Activated gamma-delta T cell treated with anti-CD3 and anti-CD28 coated beads, Interleukin-2, amount 50 U/mL, for 16 hours (primary cell): ENCODE measurements at regions not wholly inside any gene's neighbourhood (a gene's known extent, or its start where the extent isn't known, plus 50 kb on each side); places are given as distances from the start of the nearest gene placed in this dataset.
"Not testable (repeated sequence)": the region's sequence is repeated elsewhere in the genome, so short reads cannot be mapped to it uniquely, and the experiment has no call there.

Experiments used
- DNase-seq: peaks from one replicate; pipeline ENCODE4 v3.0.0-alpha.2; 2020; ENCODE audit warnings: low read depth

DNA sequence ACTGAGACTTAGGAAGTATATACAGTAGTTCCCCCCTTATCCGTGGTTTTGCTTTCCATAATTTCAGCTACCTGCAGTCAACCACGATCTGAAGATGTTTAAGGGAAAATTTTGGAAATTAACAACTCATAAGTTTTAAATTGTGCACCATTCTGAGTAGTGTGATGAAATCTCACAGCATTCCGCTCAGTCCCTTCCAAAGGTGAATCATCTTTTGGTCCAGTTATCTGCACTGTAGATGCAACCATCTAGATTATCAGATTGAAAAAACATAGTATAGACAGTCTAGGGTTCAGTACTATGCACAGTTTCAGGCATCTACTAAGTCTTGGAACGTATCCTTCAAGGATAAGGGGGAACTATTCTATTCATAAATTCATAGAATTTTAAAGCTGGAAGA, 109.0 kb downstream of the ANXA3 start:
- no peak for DNase-seq

DNA sequence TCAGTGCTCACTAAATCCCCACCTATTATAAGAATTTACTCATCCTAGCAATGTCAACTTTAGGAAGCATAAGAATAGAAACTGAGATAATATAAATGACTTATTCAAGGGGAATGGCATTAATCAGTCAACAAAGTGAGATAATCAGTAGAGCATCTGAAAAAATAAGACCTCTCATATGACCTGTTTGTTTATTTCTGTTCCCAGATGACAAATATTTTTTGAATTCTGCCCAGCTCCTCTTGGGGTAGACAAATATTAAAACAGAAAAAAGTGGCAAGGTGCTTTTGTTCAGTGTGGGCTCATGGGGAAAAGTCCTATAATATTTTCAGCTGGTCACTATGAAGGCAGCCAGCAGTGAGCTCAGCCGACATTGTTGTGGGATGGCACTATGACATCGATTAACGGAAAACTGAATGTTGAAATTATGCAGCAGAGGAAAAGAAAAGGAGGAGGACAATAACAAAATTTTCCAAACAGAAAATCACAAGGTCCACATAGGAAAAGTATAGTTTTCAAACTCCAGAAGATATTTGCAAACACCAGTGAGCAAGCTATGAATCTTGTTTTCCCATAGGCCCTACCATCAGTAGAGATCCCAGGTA, 109.6 kb downstream of the ANXA3 start:
- no peak for DNase-seq

DNA sequence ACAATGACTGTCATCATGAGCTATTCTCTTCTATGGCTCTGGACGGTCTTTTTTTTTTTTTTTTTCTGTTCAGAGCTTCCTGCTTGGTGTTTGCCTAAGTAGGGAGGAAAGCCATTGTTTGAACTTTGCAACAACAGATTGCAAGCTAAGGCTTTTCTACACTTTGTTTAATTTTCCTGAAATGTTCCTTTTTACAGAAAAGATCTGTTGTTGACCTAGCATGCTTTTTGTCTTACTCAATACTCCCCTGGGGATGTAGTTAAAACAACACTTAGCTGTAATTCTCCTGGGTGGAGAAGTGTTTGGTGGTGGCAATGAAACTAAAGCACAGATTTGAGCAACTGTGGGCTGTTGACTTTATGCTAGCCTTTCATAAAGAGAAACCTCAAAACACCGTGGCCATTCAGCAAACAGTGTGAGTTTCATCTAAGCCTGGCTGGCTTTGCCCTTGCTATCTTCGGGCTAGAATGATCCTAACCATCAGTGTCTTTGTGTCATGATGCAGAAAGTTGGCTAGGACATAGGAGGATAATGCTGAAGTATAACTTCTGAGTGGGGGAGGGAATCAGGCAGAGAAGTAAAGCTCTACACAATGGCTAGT, 110.5 kb downstream of the ANXA3 start:
- DNase-seq, result no peak

DNA sequence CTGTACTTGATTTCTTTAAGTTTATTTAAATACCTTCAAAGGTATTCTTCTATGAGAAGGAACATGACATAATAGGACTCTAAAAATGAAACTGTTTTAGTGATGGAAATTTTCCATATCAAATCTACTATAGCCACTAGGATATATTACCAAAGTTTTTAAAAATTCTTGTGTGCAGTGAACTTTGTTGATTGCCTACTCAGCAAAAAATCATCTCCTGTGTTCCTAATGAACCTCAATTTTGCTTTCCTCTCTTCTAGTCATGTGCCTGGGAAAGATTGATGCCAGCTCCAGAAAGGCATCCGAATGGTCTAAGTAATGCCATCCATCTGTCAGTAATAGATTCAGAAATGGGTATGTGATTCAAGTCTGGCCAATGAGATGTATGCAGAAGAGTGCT, 111.1 kb downstream of the ANXA3 start:
- no peak for DNase-seq

DNA sequence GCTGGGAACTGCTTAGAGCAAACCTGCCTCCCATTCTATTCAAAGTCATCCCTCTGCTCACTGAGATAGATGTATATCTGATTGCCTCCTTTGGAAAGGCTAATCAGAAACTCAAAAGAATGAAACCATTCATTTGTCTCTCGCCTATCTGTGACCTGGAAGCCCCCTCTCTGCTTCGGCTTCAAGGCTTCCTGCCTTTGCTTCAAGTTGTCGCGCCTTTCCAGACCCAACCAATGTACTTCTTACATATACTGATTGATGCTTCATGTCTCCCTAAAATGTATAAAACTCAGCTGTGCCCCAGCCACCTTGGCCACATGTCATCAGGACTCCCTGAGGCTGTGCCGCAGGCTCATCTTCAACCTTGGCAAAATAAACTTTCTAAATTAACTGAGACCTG, 111.9 kb upstream of the BMP2K start:
- not testable (repeated sequence) for DNase-seq

DNA sequence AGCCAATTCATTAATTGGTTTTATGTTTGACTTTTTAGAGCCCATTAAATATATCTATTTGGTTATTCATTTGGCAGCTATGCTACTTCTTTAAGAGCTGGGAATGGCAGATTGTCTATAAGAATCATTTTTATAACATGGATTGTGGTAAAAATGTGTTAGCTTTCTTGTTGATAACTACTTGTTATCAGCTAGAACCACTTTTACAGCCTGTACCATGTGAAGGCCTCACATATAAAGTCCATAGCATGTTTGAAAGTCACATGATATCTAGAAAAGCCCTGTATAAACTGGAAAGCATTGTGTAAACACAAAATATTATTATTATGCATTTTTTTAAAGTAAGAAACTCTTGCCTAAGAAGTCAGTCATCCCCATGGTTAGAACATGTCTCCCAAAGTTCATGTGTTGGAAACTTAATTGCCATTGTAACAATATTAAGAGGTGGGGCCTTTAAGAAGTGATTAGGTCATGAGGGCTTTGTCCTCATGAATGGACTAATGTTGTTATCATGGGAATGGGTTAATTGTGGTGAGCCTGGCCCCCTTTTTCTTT, 110.9 kb upstream of the BMP2K start:
- no peak for DNase-seq

DNA sequence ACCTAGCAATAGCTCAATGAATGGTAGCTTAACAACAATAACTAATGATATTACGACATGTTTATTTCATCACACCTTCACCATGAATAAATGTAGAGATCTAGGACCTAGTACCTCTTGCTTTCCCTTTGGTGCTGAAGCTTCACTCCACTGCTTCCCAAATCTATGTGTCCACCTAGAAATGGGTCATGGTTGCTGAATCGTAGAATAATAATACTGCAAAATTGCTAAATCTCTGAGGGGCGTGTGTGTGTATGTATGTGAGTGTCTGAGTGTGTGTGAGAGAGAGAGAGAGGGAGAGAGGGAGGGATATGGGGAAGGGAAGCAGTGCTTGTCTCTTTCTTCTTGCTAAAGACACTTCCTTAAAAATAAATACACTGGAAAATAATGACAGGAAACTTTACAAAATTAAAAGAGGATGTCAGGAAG, 109.3 kb upstream of the BMP2K start:
- no peak for DNase-seq

DNA sequence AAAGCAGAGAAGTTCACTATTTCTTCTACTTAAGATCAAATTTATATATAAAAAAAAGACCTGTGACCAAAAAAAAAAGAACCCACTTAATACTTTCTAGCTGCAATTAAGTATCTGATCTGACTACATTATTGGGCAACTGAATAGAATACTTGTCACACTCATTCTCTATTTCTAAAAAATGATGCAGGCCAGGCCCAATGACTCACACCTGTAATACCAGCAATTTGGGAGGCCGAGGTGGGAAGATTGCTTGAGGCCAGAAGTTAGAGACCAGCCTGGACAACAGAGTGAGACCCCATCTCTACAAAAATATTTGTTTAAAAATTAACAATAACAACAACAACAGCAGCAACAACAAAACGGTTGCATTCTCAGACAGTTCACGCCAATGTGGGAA, 108.8 kb upstream of the BMP2K start:
- no peak for DNase-seq

DNA sequence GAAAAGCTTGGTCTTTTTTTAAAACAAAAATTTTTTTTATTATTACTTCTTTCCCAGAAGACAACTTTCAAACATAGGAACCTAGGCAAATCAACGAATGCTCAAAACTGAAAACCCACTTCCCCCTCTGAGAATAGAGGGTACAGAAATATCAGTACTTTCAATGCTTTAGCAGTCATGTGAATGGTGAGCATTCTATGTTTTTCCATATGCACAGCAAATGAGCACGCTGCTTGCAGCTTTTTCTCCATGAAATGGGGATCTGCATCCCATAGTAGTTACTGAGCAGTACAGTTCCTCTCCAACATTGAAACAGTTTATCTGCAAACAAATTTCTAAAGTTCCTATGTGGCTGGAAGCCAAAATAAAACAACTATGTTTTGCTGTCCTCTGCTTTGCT, 108.4 kb upstream of the BMP2K start:
- DNase-seq, result no peak

DNA sequence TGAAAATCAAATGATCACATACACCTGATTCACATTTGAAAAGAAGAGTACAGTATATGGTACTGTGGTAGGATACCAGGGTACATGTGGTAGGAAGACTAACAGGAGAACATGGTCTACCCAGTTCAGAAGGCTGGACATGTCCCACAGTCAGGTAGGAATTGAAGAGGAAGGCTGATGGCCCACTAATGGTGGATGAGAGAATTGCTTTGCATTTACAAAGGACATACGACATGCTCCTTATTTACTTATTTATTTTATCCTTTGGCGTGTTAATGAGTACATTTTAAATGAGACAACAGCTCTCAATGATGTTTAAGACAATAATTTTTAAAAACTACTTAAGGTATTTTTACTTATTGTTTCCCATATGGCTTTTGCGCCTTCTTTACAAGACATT, 106.7 kb upstream of the BMP2K start:
- DNase-seq, result no peak

DNA sequence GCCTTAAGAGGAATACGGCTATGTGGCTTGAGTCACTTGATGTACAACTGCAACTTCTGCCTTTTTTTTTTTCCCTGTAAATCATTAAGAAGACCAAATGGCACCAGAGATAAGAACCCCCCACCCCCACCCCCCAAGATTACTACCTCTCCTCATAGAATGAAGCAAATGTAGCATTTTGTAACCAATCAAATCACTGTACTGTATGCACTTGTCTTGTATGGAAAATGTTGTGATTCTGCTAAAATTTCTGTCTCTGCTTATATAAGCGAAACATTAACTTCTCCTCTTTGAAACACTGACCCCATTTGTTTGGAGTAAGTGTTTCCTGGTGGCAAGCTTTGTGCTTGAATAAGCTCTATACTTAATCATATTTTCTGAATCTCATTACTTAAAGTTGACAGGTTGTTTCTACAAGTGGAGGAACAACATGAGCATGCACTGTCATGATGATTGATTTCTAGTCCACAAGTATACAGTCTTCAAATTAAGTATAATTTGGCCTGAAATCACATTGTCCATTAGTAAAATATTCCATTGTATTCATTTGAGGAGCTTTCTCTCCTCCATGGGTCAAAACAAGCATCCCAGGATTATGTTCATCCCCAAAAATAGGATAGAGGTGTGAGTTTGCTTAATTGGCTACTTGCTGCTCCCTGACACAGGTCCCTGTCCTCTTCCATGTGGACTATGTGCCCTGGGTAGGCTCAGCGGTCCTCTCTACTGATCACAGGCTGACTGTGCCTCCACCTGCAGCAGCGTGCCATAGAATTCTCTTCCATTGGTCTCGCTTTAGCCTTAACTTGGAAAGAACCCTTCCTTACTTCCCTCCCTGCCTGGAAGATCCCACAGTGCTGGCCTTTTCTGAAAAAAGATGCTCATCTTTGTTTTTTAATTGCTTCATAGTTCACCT, 104.0 kb upstream of the BMP2K start:
- no peak for DNase-seq

DNA sequence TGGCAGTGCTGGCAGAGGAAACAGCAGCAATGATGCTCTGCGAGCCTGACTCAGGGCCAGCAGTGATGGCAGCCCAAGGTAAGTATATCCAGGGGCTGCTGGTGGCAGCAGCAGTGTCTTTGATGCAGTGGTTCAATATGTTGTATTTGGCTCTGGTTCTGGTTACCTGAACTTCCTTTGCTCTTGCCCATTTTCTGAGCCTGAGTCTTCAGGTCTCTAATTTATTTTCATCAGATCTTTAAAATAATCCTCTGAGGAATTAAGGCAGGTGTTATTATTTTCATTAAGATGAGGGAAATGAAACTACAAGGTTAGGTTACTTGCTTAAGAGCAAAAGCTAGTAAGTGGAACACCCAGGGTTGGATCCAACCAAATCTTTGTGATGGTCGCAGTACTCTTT, 102.8 kb upstream of the BMP2K start:
- DNase-seq, result no peak

DNA sequence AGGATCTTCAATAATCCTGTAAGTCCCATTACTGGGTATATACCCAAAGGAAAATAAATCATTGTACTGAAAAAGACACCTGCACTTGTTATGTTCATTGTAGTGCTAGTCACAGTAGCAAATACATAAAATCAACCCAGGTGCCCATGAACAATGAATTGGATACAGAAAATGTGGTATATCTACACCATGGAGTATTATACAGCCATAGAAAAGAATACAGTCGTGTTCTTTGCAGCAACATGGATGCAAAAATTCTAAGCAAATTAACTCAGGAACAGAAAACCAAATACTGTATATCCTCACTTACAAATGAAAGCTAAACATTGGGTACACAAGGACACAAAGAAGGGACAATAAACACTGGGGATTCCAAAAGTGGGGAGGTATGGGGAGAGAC, 100.8 kb upstream of the BMP2K start:
- no peak for DNase-seq

DNA sequence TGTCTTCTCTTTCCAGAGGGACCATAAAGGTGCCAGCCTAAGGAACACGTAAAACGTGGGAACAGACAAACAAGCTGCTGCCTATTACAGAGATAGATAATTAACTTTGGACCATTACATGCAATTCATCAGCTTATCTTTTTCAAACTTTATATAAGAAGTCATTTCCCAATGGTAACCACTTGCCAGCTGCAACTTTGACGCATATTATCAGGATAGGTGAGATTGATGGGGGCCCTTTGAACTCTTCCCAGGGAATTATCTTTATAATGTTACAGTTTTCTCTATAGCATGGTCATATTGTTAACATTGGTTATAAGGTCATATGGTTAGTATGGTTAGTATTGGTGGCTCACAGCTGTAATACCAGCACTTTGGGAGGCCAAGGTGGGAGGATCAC, 94.1 kb upstream of the BMP2K start:
- no peak for DNase-seq

DNA sequence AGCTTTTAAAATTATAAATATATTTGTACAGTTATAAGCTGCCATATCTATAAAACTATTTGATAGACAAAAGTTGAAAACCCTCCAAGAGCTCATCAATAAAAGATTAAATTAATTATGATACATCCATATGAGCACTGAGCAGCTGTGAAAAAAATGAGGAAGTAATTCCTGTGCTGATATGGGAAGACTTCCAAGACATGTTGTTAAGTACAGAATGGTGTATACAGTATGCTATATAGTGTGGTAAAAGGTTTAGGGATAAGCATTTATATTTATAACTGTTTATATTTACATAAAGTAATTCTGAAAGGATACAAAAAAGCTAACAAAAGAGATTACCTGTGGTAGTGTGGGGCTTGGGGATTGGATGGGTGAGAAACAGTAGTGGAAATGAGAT, 92.8 kb upstream of the BMP2K start:
- DNase-seq, result no peak

DNA sequence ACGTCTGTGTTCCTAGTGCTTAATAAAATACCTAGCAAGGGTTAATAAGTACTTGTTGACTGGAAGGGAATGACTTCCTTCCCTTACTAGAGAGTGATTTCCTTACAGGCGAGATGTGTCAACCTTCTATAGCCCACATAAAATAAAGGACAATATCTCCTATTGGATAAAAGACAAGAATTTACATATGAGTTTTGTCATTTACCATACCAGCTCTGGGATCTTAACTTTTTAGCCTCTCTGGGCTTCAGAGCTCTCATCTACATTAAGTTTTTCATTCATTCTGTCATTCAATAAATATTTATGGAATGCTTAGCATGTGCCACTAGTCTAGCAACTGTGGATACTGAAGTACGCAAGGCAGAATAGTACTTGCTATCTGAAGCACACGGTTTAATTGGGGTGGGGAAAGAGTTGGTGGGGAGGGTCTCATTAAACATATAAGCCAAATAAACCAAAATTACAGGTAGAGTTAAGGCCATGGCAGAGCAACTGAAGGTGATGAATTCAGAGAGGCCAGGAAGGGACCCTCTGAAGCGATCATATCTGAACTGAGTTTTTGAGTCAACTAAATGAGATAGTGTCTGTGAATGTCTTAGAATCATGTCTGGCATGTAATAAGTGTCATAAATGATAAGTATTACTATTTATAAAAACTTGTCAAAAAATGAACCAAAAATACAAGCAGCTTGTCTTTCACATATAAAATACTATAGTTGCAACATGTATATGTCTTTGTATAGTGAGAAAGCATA, 91.6 kb upstream of the BMP2K start:
- DNase-seq, result no peak

DNA sequence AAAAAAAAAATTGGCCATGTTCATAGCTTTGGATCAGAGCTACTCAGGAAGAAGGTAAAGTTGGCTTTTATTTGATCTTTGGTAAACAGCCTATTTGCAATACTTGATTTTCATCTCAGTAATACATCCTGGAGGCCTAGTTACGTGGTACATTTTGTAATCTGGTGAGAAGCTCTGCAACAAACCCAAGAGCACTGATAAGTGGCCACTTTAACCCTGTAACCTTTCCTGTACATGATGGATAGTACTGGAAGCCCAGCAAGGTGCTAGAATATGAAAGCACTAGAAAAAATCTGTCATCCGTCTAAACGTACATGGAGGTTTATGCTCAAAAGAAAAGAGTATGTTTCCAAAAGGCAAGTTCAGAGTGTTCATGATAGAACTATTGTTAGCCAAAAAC, 88.3 kb upstream of the BMP2K start:
- DNase-seq, result no peak

DNA sequence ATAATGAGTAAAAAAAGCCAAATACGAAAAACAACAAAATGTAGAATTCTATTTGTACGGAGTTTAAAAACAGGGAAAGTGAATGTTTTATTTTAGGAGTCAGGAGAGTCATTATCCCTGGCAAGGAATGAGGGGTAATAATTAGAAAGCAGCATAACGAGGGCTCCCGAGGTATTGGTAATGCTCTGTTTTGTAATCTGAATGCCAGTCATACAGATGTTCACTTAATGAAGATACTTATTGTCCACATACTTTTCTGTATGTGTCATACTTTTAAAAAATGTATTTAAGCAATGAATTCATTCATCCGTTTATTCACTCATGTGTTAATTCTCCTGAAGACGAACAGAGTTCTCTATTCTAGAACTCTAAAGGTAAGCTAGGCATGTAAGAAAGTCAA, 87.8 kb upstream of the BMP2K start:
- no peak for DNase-seq

DNA sequence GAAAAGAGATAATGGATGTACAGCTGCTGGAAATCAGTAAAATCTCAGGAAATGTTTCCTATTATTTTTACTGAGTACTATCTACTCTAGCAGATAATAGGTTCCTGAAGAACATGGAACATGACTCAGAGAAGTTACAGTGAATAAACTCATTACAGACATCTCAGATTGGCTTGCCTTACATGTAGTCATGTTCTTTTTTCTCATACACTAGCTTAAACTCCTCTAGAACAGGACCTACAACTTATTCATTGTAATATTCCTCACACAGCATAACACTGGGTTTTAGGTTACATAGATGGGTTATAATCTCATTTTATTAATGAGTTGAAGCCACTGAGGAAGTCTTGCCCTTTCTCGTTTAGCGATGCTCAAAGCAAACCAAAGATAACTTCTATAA, 86.9 kb upstream of the BMP2K start:
- no peak for DNase-seq

DNA sequence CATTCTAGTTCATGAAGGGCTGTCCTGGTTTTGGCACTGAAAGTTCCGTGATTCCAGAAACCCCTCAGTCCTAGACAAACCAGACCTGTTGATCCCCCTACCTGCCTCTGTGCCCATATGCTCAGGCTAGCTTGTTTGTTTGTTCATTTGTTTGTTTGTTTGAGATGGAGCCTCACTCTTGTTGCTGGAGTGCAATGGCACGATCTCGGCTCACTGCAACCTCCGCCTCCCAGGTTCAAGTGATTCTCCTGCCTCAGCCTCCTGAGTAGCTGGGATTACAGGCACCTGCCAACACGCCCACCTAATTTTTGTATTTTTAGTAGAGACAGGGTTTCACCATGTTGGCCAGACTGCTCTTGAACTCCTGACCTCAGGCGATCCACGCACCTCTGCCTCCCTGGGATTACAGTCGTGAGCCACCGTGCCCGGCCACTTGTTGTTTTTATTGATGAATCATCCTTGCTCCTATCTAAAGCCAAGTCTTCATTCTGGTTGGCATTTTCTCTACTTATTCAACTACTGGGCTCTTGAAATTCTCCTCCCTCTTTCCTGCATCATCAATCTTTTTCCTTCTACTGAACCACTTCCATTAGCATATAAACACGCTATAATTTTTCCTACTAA, 86.3 kb upstream of the BMP2K start:
- no peak for DNase-seq

DNA sequence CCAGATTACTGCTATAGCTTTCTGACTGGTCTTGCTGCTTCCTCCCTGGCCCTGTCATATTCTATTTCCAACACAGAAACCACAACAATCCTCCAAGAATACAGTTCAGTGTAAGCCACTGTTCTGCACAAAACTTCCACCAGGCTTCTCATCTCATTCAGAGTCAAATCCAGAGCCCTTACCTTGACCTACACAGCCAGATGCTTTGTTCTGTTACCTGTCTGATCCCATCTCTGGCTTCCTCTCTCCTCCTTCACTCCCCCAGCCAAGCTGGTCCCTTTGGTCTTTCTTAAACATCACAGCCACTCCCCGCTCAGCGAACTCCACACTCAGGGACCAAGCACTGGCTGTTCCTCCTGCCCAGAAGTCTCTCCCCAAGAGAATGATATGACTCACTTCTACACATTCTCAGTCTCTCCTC, 84.8 kb upstream of the BMP2K start:
- DNase-seq, result no peak
